ENCODE measurements at regions not wholly inside any gene's neighbourhood (a gene's known extent, or its start where the extent isn't known, plus 50 kb on each side); places are given as distances from the start of the nearest gene placed in this dataset.

DNA sequence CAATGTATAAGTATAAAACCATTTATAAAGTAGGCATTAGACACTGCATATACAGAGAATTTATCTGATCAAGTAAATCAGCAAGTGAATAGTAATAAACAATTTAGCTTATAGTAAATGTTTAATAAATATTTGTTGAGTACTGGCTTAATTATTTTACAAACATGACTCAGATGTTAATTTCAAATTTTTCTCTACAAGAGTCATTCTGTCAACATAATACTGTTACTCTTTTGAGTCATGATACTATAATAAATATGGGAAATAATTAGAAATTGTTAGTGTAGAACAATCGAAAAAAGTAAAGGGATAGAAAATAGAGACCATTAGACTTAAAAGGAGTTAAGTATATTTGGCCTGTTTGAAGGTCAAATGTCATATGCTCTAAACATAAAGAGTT lies 133.6 kb upstream of the MC4R start:
- in situ Hi-C loops (cut with MboI; ENCODE audit: low pct_unique_long_range_greater_than_20kb in 2 of 9, low sequenced_read_pairs in 9 of 9, unreplicated experiment in 9 of 9): no loop called here
- no peak for ATAC-seq (replicated peaks in 6 of 8)
- Histone ChIP-seq H3K27ac (no peak overlapping the region), H3K4me3 (no peak overlapping the region), H3K4me1 (replicated peaks in 1 of 2) (peaks cover 0 to 5% of the 10 kb centered on the region in 2 donors)
- WGBS, 10 experiments: 17 to 93% (median 52%) methylated on average over 1 of the region's 1 CpG

DNA sequence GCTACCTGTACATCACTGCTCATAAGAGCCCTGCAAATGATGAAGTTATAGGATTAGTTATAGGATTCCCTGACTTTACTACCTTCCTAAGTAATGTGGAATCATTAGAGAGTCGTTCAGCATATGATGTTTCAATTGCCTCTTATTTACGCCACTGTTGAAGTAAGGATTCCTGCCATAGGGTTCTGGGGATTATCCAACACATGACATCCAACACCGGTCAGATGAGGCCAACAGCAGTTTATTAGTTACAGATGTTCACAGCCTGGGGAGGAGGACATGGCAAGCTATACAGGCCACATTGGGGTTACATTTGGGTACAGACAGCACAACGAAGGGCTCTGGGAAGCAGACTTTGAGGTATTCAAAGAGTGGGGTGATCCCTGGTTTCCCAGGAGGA lies 134.1 kb upstream of the MC4R start:
- 20 to 100% (median 80%) methylated on average over 1 to 3 of the region's 4 CpGs; no CpG with 5 or more reads in 1 of the 10 experiments for WGBS, 10 experiments
- H3K27ac ChIP-seq: no peak overlapping the region
- in situ Hi-C loops (cut with MboI; ENCODE audit: low pct_unique_long_range_greater_than_20kb in 2 of 9, low sequenced_read_pairs in 9 of 9, unreplicated experiment in 9 of 9): no loop called here
- H3K4me1 ChIP-seq (replicated peaks in 1 of 2): peaks cover 0 to 5% of the 10 kb centered on the region in 2 donors
- H3K4me3 ChIP-seq: no peak overlapping the region
- peak in 1 of 8 experiments; percentile 64 for ATAC-seq (replicated peaks in 6 of 8)

DNA sequence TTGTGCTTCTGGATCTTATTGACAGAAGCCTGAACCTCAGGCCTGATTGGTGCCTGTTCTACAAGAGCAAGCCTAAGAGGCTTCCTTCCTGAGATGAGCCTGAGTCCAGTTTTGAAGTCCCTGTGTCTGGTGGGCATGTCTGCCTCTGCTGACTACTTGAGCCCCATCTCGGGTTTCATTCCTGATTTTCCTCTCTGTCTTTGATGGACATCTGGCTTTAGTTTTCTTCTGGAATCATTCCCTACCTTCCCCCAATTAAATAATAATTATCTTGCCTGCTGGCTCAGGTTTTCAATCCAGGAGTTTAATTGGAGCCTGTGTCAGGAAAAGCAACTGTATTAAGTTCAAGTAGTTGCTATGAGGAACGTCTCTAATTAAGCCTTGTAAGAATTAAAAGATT lies 135.5 kb upstream of the MC4R start:
- no peak for ATAC-seq (replicated peaks in 6 of 8)
- in situ Hi-C loops (cut with MboI; ENCODE audit: low pct_unique_long_range_greater_than_20kb in 2 of 9, low sequenced_read_pairs in 9 of 9, unreplicated experiment in 9 of 9): no loop called here
- H3K27ac ChIP-seq: no peak overlapping the region
- no peak overlapping the region for H3K4me3 ChIP-seq
- peaks cover 0 to 5% of the 10 kb centered on the region in 2 donors for H3K4me1 ChIP-seq (replicated peaks in 1 of 2)
- WGBS, 10 experiments: 0 to 90% (median 17%) methylated on average over 1 to 2 of the region's 2 CpGs; no CpG with 5 or more reads in 3 of the 10 experiments

DNA sequence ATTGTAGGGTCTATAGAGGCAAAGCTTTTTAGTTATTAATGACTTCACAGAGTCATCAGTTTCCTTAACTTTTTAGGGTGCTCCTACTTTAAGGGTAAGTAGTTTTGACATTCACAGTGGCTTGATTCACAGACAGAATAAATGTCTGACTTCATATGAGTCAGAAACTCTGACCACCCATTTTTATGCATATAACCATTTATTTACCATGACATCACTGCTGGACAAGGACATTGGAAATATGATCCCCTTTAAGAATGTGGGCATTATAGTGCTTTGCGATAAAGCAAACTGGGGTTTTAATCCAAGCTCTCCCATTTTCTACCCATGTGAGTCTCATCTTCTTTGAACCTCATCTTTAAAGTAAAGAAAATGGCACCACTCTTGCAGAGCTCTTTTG lies 162.0 kb upstream of the MC4R start:
- no peaks in the 10 kb centered on the region for H3K4me1 ChIP-seq (replicated peaks in 1 of 2)
- 44 to 100% (median 78%) methylated on average over 1 of the region's 1 CpG; no CpG with 5 or more reads in 5 of the 10 experiments for WGBS, 10 experiments
- in situ Hi-C loops (cut with MboI; ENCODE audit: low pct_unique_long_range_greater_than_20kb in 2 of 9, low sequenced_read_pairs in 9 of 9, unreplicated experiment in 9 of 9): loop anchor here in 4 of 9 experiments (25.0 kb wide), 2 partner anchors 547 to 697 kb away; no protein-coding TSS in a partner anchor
- H3K4me3 ChIP-seq: no peak overlapping the region
- ATAC-seq (replicated peaks in 6 of 8): peak in 3 of 8 experiments; percentile 55 to 85 (median 64)
- no peak overlapping the region for H3K27ac ChIP-seq

DNA sequence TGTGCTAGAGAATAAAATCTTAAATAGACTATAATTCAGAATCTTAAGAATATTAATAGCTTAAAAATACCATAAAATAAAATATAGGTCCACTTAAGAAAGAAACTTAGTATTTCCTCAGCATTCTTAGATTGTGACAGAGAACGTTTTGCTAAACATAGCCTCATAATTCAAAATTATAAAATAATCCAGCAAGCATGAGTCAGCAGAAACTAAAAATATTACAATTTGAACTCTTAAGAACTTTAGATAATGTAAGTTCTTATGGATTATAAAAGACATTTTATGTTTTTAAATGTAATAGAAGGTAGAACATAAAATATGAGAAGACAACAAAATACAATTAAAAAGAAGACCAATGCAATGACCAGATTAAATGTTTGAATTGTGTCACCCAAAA lies 164.5 kb upstream of the MC4R start:
- 0 to 100% (median 85%) methylated on average over 1 of the region's 1 CpG for WGBS, 10 experiments
- in situ Hi-C loops (cut with MboI; ENCODE audit: low pct_unique_long_range_greater_than_20kb in 2 of 9, low sequenced_read_pairs in 9 of 9, unreplicated experiment in 9 of 9): loop anchor here in 4 of 9 experiments (25.0 kb wide), 2 partner anchors 550 to 700 kb away; no protein-coding TSS in a partner anchor

DNA sequence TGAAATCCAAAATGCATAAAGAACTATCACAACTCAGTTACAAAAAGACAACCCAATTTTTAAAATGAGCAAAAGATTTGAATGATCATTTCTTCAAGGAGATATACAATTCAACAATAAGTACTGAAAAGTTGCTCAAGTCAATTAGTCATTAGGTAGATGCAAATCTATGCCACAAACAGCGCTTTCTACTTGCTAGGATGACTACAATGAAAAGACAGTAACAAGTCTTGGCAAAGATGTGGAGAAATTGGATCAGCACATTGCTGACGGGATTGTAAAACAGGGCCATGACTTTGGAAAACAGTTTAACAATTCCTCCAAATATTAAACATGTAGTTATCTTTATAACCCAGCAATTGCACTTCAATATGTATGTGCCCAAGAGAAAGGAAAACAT lies 166.3 kb upstream of the MC4R start:
- 44 to 100% (median 95%) methylated on average over 1 to 2 of the region's 2 CpGs for WGBS, 10 experiments
- Histone ChIP-seq H3K4me3 (no peak overlapping the region), H3K27ac (no peak overlapping the region), H3K4me1 (replicated peaks in 1 of 2) (no peaks in the 10 kb centered on the region)
- in situ Hi-C loops (cut with MboI; ENCODE audit: low pct_unique_long_range_greater_than_20kb in 2 of 9, low sequenced_read_pairs in 9 of 9, unreplicated experiment in 9 of 9): loop anchor here in 4 of 9 experiments (25.0 kb wide), 2 partner anchors 552 to 702 kb away; no protein-coding TSS in a partner anchor
- no peak for ATAC-seq (replicated peaks in 6 of 8)

More for the DNA sequence above, 164.5 kb upstream of the MC4R start:
- Histone ChIP-seq H3K4me3 (no peak overlapping the region), H3K27ac (no peak overlapping the region), H3K4me1 (replicated peaks in 1 of 2) (no peaks in the 10 kb centered on the region)
- no peak for ATAC-seq (replicated peaks in 6 of 8)

DNA sequence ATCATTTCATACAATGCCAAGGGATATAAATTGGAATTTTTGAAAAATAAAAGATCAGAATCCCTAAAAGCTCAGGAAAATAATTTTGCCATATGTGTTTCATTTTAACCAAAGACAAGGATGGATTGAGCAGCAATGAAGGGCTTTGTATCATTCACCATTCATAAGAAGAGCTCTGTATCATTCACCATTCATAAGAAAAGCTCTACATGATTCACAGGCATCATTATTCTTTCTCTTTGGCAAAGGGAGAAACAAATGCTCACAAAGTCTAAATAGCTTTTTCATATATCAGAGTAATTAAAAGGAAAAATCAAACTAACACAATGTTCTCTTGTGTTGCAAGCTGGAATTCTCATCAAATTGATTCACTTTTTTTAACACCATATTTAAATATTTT lies 169.1 kb upstream of the MC4R start:
- Histone ChIP-seq H3K4me1 (replicated peaks in 1 of 2) (no peaks in the 10 kb centered on the region), H3K4me3 (no peak overlapping the region), H3K27ac (no peak overlapping the region)
- in situ Hi-C loops (cut with MboI; ENCODE audit: low pct_unique_long_range_greater_than_20kb in 2 of 9, low sequenced_read_pairs in 9 of 9, unreplicated experiment in 9 of 9): loop anchor here in 6 of 9 experiments (10.0 to 25.0 kb wide), 4 partner anchors 547 to 704 kb away; no protein-coding TSS in a partner anchor
- no peak for ATAC-seq (replicated peaks in 6 of 8)

DNA sequence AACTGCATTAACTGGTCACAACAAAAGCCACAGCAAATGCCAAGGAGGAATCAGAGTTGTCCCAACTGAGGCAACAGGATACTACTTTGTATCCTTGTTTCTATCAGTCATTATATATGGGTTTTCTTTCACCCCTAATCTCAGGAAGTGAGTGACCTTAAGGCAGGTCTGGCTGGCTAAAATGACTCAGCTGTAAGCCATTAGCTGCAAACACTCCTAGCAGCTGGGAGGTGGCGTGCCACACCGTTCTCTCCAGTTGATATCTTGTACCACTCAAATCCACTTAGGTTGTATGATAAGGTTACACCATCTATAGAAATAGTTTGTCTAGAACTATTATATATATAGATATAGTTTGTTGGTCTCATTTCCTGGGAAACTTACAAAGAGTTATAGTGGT lies 171.1 kb upstream of the MC4R start:
- Histone ChIP-seq H3K27ac (no peak overlapping the region), H3K4me1 (replicated peaks in 1 of 2) (no peaks in the 10 kb centered on the region), H3K4me3 (no peak overlapping the region)
- 80 to 100% (median 100%) methylated on average over 1 to 2 of the region's 2 CpGs; no CpG with 5 or more reads in 5 of the 10 experiments for WGBS, 10 experiments
- in situ Hi-C loops (cut with MboI; ENCODE audit: low pct_unique_long_range_greater_than_20kb in 2 of 9, low sequenced_read_pairs in 9 of 9, unreplicated experiment in 9 of 9): loop anchor here in 6 of 9 experiments (10.0 to 25.0 kb wide), 4 partner anchors 549 to 706 kb away; no protein-coding TSS in a partner anchor
- ATAC-seq (replicated peaks in 6 of 8): no peak

DNA sequence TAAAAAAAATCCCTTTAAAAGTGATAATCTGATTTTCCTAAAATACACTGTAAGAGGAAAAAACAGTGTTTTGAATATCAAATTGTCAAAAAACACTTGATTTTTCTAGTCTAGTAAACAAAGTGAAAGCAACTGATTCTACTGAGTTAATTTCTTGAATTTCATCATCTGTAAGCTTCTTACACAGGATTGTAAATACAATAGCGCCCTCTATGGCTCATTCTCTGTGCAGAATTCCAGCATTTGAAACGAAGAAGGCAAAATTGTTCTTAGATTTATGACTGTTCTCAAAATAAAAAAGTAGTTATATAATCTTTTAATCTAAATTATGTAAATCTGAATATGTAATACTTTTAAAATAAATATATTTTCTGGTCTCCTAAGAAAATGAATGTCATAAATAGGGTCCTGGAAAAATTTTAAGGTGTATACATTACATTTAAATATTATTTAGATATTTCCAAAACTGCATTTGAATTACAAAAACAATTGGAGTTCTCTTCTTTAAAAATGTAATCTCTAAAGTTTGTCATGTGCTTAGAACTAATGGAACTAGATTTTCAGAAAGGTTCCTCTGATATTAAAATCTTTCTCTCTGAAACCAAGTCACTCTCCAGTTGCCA lies 176.9 kb upstream of the MC4R start:
- H3K4me3 ChIP-seq: no peak overlapping the region
- WGBS, 10 experiments: 0 to 6% (median 0%) methylated on average over 2 of the region's 2 CpGs
- no peak overlapping the region for H3K27ac ChIP-seq
- in situ Hi-C loops (cut with MboI; ENCODE audit: low pct_unique_long_range_greater_than_20kb in 2 of 9, low sequenced_read_pairs in 9 of 9, unreplicated experiment in 9 of 9): loop anchor here in 6 of 9 experiments (10.0 to 25.0 kb wide), 4 partner anchors 555 to 712 kb away; no protein-coding TSS in a partner anchor
- no peaks in the 10 kb centered on the region for H3K4me1 ChIP-seq (replicated peaks in 1 of 2)
- ATAC-seq (replicated peaks in 6 of 8): peak in 3 of 8 experiments; percentile 33 to 49 (median 34)

DNA sequence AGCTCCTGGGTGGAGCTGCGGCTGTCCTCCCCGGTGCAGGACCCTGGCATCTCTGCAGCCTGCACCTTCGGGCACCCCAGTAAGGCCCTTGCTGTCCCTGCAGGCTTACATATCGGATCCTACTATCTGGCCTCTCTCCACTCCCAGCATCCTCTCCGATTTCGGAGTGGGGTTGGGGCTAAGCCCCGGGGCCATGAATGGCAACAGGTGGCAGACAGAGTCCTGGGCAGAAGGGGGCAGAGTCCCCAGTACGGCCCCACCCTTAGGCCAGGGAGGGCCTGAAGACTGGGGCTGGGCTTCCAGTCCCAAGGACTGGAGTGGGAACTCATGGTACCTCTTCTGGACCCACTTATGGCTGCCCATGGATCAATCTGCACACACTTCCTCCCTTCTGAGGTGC lies 180.4 kb upstream of the MC4R start:
- Histone ChIP-seq H3K27ac (no peak overlapping the region), H3K4me1 (replicated peaks in 1 of 2) (no peaks in the 10 kb centered on the region), H3K4me3 (no peak overlapping the region)
- ATAC-seq (replicated peaks in 6 of 8): no peak
- 60 to 82% (median 70%) methylated on average over 1 to 3 of the region's 8 CpGs; no CpG with 5 or more reads in 6 of the 10 experiments for WGBS, 10 experiments
- in situ Hi-C loops (cut with MboI; ENCODE audit: low pct_unique_long_range_greater_than_20kb in 2 of 9, low sequenced_read_pairs in 9 of 9, unreplicated experiment in 9 of 9): loop anchor here in 2 of 9 experiments (25.0 kb wide), 1 partner anchor 566 kb away; no protein-coding TSS in a partner anchor

DNA sequence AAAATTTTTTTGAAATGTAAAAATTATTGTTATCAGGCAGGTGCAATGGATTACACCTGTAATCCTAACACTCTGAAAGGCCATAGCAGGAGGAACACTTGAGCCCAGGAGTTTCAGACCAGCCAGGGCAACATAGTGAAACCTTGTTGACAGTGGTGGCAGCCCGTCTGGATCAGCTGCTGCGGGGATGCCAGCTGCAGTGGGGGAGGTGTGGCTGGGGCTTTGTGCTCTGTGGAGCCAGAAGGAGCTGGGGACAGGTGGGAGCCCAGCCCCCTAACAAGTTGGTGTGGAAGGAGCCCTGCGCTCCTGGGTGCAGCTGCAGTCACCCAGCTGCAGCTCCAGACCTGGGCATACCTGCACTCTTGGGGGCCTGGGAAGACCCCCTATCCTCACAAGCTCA lies 182.4 kb upstream of the MC4R start:
- ATAC-seq (replicated peaks in 6 of 8): no peak
- in situ Hi-C loops (cut with MboI; ENCODE audit: low pct_unique_long_range_greater_than_20kb in 2 of 9, low sequenced_read_pairs in 9 of 9, unreplicated experiment in 9 of 9): loop anchor here in 2 of 9 experiments (25.0 kb wide), 1 partner anchor 568 kb away; no protein-coding TSS in a partner anchor
- 20 to 100% (median 80%) methylated on average over 1 to 2 of the region's 3 CpGs; no CpG with 5 or more reads in 7 of the 10 experiments for WGBS, 10 experiments
- Histone ChIP-seq H3K4me3 (no peak overlapping the region), H3K4me1 (replicated peaks in 1 of 2) (no peaks in the 10 kb centered on the region), H3K27ac (no peak overlapping the region)

DNA sequence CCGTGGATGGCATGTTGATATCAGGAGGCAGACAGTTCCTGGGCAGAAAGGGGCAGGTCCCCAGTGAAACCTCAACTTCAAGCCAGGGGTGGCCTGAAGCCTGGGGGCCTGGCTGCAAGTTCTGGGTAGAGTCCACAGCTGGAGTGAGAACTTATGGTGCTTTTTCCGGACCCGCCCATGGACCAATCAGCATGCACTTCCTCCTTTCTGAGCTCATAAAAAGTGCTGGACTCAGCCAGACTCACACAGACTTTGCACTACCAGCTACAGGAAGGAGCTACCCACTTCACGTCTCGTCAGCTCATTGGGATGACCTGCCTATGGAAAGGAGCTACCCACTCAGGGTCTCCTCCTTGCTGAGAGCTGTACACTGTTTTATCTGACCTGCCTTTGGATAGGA lies 183.1 kb upstream of the MC4R start:
- no peaks in the 10 kb centered on the region for H3K4me1 ChIP-seq (replicated peaks in 1 of 2)
- no peak overlapping the region for H3K27ac ChIP-seq
- peak in 3 of 8 experiments; percentile 54 to 86 (median 85) for ATAC-seq (replicated peaks in 6 of 8)
- in situ Hi-C loops (cut with MboI; ENCODE audit: low pct_unique_long_range_greater_than_20kb in 2 of 9, low sequenced_read_pairs in 9 of 9, unreplicated experiment in 9 of 9): loop anchor here in 2 of 9 experiments (25.0 kb wide), 1 partner anchor 568 kb away; no protein-coding TSS in a partner anchor
- WGBS, 10 experiments: 0 to 100% (median 29%) methylated on average over 1 to 5 of the region's 5 CpGs; no CpG with 5 or more reads in 5 of the 10 experiments
- H3K4me3 ChIP-seq: no peak overlapping the region

DNA sequence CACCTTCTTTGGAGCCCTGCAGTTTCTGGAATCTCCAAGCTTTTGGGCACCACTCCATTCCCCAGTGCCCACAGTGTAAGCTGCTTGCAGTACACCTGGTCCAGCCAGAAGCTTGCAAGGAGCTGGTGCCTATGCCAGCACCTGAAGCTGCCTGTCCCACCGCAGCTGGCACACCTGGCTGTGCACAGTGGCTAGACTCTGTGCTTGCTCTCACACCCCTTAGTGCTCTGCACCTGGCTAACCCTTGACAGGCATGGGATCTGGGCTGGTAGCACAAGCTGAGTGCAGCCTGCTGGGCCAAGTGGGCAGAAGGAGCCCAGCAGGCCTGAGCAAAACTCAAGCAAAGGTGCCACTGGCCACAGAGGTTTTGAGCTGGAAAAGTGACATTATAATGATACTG lies 183.8 kb upstream of the MC4R start:
- Histone ChIP-seq H3K27ac (no peak overlapping the region), H3K4me1 (replicated peaks in 1 of 2) (no peaks in the 10 kb centered on the region), H3K4me3 (no peak overlapping the region)
- ATAC-seq (replicated peaks in 6 of 8): no peak
- WGBS, 10 experiments: 60 to 100% (median 95%) methylated on average over 1 of the region's 1 CpG; no CpG with 5 or more reads in 6 of the 10 experiments
- in situ Hi-C loops (cut with MboI; ENCODE audit: low pct_unique_long_range_greater_than_20kb in 2 of 9, low sequenced_read_pairs in 9 of 9, unreplicated experiment in 9 of 9): loop anchor here in 2 of 9 experiments (25.0 kb wide), 1 partner anchor 569 kb away; no protein-coding TSS in a partner anchor
